GM19438 (cell line): ENCODE measurements at regions not wholly inside any gene's neighbourhood (a gene's known extent, or its start where the extent isn't known, plus 50 kb on each side); places are given as distances from the start of the nearest gene placed in this dataset.

Experiments
- ATAC-seq: cut with Tn5 transposase; IDR thresholded peaks from one replicate; pipeline ENCODE4 v1.9.1; 2021; ENCODE audit warnings: low read depth; ENCODE audit not compliant: unreplicated experiment

- no peak for ATAC-seq
Measured at GRCh38 chr22:47292546-47293320, 530.3 kb downstream of the TBC1D22A start.

- ATAC-seq: no peak
Measured at GRCh38 chr22:47291565-47292495, 529.4 kb downstream of the TBC1D22A start.

- ATAC-seq: no peak
Measured at GRCh38 chr22:47290706-47291430, 528.4 kb downstream of the TBC1D22A start.

- ATAC-seq: no peak
Measured at GRCh38 chr22:47289336-47289985, 527.0 kb downstream of the TBC1D22A start.

- ATAC-seq: no peak
Measured at GRCh38 chr22:47288680-47289079, 526.2 kb downstream of the TBC1D22A start.

GRCh38 chr22:47287516-47287915, 525.1 kb downstream of the TBC1D22A start:
- no peak for ATAC-seq

GRCh38 chr22:47286590-47286989, 524.1 kb downstream of the TBC1D22A start:
- ATAC-seq: no peak

GRCh38 chr22:47285981-47286380, 523.5 kb downstream of the TBC1D22A start:
- no peak for ATAC-seq

- no peak for ATAC-seq
Measured at GRCh38 chr22:47284822-47285221, 522.4 kb downstream of the TBC1D22A start.

- no peak for ATAC-seq
Measured at GRCh38 chr22:47284360-47284759, 521.9 kb downstream of the TBC1D22A start.

GRCh38 chr22:47283616-47284270, 521.3 kb downstream of the TBC1D22A start:
- no peak for ATAC-seq

- ATAC-seq: no peak
Measured at GRCh38 chr22:47282851-47283250, 520.4 kb downstream of the TBC1D22A start.

- ATAC-seq: no peak
Measured at GRCh38 chr22:47282366-47282765, 519.9 kb downstream of the TBC1D22A start.

- ATAC-seq: no peak
Measured at GRCh38 chr22:47281126-47282106, 519.0 kb downstream of the TBC1D22A start.

- no peak for ATAC-seq
Measured at GRCh38 chr22:47280301-47280700, 517.9 kb downstream of the TBC1D22A start.

GRCh38 chr22:47279746-47280145, 517.3 kb downstream of the TBC1D22A start:
- ATAC-seq: no peak

- ATAC-seq: no peak
Measured at GRCh38 chr22:47279337-47279736, 516.9 kb downstream of the TBC1D22A start.

GRCh38 chr22:47278655-47279054, 516.2 kb downstream of the TBC1D22A start:
- no peak for ATAC-seq

- ATAC-seq: no peak
Measured at GRCh38 chr22:47277531-47277930, 515.1 kb downstream of the TBC1D22A start.
